GM18520 (cell line): ENCODE measurements at regions not wholly inside any gene's neighbourhood (a gene's known extent, or its start where the extent isn't known, plus 50 kb on each side); places are given as distances from the start of the nearest gene placed in this dataset.

Experiments
- ATAC-seq: cut with Tn5 transposase; IDR thresholded peaks from one replicate; pipeline ENCODE4 v1.9.1; 2021; ENCODE audit not compliant: unreplicated experiment

DNA sequence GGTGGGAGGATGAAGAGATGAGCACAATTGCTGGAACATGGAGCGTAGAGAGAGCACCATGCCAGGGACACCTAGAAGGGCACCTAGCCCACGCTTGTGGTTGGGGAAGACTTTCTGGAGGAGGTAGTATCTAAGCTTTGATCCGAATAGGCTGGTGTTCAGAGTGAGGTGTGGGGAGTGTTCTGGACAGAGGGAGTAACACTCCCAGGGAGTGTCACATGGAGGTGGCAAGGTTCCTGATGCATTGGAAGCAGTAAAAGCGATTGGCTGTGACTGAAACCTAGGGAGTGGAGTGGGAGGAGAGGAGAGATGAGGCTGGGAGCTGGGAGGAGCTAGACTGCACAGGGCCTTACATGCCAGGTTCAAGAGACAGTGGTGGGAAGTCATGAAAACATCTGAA, 188.0 kb upstream of the NCAM1 start:
- ATAC-seq = no peak

DNA sequence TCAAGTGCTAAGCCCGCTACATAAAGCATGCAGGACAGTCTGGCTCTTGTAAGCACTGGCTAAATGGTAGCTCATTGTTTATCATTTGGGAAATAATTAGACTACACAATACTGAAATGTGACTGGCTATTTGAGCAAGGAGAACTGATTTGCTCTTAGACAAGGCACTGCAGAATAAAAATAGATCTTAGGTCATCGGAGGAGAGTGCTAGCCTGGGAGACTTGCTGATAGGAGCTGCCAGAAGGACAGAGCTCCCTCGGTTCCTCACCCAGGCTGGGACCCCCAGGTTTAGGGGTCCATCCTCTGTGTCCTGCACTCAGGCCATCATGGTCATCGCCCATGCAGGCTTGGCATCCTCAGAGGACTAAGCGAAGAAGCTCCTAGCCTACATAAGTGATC, 184.4 kb upstream of the NCAM1 start:
- no peak for ATAC-seq

DNA sequence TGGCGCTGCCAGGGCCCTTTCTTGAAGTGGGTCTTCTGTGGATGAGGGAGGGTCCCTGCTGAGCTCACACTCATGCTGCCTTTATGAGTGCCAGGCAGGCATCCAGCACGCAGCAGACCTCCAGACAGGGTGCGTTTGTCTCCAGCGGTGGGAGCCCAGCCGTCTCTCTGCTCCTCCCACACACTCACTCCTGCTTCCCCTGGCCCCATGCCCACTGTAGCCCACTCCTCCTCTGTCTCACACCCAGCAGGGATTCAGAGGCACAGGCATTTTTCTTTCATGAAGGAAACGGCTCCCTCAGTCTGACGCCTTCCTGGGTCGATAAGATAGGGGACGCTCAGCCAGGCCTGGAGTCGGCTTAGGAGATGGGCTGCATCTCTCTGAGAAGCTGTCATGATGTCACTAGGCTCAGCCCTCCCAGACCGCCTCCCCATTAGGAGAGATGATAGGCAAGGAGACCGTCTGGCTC, 183.9 kb upstream of the NCAM1 start:
- ATAC-seq = no peak

DNA sequence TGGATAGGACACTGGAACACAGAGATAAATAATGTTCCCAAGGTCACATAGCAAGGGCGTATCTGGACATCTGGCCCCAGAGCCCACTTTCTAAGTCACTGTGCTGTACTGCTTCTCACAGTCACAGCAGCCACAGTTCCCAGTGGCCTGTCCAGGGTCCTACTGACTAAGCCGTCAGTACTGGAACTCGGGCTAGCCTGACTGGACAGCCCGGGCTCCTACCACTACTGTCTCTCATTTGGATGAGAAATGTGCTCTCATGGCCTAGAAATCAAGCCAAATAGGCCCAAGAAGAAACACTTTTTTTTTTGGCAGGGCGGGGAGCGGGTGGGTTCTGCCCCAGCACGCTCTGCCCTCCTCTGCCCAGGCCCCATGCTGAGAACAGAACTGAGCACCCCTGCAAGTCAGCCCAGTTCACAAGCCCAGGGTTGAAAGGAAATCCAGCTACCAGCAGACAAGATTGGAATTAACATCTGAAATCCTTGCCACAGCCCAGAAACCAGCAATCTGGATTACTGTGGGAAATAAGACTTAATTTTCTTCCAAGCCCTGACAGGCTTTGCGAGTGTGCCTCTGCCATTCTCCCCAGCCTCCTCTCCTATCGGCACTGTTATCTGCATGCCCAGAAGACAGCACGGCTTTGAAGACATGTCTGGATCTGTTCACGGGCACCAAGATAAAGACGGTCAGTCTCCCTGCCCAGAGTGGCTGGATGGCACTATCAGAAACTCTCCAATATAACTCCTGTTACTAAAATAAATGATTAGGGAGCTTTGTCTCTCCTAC, 182.9 kb upstream of the NCAM1 start:
- no peak for ATAC-seq

DNA sequence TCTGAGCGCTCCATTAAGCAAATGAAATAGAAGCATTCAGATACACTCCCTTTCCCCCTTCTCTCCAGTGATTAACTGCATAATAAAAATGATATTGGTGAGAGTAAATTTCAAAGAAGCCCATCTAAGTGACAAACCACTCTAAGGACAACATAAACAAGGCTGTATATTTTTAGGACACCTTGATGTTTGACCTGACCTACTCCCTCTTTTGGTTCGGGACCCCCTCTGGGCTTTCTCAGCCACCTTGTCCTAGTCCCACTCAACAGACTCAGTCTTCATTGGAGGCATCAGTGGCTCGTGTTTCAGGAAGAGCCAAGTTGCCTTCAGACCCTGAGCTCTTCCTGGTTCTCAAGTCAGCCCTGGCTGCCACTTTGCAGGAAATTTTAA, 182.3 kb upstream of the NCAM1 start:
- ATAC-seq = no peak

DNA sequence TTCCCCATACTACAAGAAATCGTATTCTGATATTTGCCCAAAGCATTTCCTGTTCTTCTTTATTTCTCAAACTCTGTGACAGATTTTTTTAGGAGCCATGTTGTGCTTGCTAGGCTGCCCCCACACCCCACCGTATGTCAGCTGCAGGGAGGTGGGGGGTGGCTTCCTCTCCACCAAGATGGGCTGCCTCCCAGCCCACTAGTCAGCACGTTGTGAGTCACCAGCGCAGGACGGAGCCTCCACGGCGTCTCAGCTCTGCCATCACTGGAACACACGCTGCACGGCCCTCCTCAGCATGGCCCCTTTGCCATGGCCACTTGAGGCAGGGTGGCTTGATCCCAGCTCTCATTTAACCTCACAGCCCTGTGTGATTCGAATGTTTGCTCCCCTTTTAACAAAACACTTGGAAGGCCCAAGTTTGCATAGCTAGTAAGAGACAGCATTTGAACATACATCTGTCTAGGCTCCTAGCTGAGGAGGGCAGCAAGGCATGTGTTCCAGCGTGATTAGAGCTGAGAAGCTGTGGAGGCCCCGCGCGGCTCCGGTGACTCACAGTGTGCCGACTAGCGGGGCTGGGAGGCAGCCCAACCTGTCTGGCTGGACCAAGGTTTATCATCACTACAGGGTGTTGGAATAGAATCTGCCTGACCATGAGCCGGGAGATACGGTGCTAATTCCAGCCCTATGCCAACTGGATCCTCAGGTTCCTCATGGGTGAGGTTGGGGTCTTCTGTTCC, 180.7 kb upstream of the NCAM1 start:
- no peak for ATAC-seq

DNA sequence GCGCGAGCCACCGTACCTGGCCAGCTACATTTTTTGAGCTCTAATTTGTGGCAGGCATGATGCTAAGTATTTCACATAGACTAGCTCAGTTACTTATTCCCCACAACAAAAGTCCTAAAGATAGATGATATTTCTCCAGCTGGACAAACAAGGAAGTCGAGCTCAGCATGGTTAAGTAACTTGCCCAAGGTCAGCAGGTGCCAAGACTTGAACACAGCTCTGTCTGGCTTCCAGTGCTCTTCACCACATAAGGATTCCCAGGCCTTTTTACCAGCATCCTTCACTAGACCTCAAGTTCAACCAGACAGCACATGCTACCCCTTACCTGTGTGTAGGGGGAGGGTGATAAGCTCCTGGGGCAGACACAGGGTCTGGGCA, 177.3 kb upstream of the NCAM1 start:
- ATAC-seq = no peak

DNA sequence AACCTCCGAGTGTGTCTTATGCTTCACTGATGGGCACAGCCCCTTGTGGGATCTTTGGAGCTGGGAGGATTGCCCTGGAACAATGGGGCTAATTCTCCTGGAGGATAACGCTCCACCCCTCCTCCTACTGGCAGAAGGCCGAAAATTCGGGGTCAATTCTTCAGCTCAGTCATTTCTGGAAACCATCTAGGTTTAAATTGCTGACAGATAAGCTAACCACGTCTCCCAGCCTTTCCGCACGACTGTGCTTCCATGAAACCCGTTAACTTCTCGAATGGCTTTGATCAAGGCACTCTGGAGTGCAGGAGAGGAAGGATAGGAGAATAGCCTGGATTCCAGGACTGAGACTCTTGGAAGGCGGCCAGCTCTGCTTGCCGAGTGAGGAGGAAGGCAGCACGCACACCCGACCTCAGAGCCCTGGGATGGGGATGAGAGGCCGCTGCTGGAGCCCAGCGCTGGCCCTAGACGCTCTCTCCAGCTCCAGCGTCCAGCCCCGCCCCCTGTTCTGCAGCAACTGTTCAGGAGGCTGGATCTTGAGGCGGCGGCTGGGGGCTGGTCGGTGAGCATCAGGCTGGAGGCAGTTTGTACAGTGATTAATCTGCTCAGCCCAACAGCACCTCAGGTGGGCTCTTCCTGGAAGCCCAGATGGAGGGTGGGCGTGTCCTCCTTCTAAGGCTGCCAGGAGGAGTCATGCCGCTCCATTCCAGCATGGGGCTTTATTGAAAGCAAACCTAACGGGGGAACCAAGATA, 176.7 kb upstream of the NCAM1 start:
- ATAC-seq = no peak

DNA sequence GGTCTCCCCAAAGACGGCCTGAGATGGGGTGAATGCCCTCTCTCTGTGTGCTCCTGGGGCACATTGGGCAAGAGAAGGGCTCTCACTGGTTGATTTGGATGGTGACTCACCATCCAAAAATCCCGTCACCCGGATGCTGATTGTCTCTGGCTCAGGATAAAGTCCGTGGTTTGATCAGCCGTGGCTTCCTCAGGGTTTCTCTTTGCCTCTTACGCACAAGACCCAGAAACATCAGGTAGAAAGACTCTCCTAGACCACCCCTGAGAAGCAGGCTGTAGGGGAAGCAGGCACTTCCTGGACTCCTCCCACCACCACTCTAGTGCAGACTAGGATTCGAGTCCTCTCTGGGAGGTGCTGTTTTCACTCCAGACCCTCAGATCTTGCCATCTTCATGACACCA, 176.1 kb upstream of the NCAM1 start:
- ATAC-seq = no peak

DNA sequence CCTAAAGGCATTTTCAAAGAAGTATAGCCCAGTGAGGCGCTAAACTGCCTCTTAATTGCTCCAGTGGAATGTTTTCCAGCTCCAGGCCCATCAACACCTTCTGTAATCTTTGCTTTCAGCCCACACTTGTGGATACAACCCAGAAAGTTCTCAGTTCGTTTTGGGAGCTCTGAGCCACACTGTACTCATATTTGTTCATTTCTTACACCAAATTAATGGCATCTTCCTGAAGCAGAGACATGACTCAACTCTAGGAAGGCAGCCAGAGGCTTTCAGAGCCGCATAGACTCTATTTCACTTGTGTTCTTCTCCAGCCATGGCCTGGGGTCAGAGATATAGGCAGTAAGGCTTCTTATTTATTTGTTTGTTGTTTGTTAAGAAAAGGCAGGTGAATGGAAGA, 175.5 kb upstream of the NCAM1 start:
- ATAC-seq = no peak

DNA sequence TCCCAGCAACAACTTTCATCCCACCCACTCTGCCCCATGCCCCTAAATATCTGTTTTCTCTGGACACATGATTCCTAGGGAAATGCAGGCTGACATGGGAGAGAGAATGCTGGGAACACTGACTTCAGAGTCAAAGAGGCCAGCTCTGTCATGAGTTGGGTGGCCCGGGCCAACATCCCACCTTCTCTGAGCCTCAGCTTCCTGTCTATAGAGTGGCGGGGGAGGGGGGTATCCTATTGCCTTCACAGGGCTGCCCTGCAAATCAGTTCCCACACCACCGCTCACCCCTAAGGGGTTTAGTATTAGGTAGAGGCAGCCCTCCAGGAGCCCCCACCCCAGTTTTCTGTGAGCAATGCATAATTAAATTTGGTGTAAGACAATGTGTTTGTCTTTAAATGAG, 175.0 kb upstream of the NCAM1 start:
- ATAC-seq = no peak

DNA sequence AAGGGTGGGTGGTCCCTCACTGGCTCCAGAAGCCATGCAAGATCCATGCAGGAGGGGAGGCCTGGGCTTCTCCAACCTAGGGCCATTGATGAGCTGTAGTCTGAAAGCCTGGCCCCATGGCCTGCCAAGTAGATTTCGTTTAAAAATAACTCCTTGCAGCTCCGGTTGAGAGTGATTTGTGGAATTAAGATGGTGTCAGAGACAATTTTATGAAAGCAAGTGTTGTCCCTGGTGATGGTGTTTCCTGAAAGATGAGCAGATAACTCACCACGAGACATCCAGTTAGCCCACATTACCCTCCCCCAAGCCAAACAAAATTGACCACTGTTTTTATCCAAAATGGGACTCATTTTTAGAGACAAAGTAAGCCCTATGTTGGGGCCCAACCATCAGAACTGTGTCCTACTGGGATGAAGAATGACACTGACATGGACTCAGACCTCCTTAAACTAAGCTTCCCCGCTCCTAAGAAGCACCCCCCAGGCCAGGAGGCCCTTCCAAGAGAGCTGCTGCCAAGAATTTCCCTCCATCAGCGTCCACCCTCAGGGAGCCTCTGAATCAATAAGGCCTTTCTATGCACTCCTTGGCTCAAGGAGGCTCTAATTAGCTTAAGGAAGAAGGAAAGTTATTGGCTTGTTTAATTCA, 174.2 kb upstream of the NCAM1 start:
- ATAC-seq = no peak

DNA sequence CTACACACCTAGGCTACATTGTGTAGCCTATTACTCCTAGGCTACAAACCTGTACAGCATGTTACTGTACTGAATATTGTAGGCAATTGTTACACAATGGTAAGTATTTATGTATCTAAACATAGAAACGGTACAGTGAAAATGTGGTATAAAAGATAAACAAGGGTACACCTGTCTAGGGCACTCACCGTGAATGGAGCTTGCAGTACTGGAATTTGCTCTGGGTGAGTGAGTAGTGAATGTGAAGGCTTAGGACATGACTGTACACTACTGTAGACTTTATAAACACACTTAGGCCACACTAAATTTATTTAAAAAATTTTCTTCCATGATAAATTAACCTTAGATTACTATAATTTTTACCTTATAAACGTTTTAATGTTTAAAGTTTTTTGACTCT, 171.7 kb upstream of the NCAM1 start:
- ATAC-seq = no peak

DNA sequence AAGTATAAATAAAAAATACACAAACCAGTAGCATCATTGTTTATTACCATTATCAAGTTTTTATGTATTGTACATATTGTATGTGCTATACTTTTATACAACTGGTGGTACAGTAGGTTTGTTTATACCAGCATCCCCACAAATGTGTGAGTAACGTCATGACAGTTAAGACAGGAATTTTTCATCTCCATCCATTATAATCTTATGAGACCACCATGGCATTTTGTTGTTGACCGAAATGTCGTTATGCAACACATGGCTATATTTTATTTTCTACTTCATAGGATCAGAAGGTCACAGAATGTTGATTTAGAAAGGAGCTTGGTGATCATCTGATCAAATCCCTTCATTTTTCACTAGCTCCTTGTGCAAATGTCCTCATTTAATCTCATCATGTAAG, 170.9 kb upstream of the NCAM1 start:
- ATAC-seq = no peak

DNA sequence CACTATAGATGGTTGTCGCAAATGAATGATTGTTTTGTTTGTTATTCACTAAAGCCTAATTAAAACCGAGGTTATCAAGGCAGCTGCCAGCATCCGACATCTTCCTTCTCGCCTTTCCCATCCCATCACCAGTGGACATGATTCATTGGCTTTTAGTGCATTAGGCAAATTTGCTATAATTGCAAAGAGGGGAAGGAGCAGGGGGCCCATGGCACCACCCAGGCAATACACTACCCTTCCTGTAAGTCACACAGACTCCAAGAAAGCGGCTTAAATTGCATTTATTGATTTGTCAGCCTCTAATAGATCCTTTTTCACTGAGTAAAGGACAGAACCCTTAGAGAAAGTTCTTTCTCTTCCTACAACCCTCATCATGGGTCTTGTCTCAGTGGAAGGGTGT, 169.2 kb upstream of the NCAM1 start:
- ATAC-seq = no peak

DNA sequence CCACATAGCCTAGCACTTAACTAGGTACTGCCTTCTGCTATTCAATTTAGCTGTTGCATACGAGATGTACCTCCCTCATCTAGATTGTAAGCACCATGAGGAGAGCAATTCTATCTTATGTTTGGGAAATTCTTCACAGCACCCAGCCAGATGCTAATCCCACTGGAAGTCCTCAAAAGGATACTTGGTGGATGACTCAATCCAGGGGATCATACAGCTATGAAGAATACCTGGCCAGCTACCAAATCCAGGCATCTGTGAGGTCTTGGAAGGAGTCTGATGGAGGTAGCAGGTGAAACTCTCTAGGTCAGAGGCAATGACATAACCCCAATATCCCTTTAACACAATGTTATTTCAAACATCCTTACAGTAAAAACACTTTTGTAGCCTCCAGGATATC, 167.8 kb upstream of the NCAM1 start:
- no peak for ATAC-seq

DNA sequence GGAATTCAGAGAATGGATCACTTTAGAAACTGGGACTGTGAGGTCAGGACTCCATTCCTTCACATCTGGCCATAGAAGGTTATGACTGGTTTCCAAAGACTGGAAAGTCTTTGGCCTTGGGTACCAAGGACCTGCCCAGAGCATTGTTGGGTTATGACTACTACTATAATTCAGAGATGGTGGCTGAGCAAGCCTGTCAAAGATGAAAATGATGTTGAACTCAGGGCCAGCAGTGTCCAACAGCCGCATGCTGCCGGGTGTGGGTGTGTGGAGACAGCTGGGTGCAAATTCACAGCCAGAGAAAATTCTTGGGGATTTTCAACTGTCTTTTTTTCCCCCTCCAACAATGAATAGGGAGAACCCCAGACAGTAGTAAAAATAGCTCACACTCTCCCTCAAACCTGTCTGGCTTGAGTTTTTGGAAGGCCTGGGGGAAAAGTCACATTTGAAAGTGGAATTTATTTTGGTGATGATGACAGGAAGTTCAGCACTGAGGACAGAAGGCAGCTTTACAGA, 166.8 kb upstream of the NCAM1 start:
- no peak for ATAC-seq

DNA sequence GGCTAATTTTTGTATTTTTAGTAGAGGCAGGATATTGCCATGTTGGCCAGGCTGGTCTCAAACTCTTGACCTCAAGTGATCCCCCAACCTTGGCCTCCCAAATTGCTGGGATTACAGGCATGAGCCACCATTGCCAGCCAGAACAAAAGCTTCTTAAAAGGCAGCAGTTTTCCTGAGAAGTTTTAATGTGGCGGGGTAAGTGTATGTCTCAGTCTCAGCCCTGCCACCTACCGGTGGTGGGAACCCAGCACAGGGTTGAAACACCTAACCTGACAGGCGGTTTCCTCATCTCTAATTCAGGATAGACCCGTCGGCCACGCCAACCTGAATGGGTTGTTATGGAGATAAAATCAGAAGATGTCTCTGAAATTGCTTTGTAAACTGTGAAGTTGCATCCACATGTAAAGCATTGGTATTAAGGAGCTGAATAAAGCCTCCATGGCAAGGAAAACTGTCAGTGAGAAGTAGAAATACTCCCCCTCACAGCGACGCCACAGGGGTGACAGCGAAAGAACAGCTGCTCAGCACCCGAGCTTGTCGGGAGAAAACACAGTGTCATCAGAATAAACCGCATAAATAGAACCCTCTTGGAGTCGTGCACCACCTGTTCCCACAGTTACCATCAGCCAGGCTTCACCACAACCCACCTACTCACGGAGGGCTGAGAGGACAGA, 165.9 kb upstream of the NCAM1 start:
- no peak for ATAC-seq

DNA sequence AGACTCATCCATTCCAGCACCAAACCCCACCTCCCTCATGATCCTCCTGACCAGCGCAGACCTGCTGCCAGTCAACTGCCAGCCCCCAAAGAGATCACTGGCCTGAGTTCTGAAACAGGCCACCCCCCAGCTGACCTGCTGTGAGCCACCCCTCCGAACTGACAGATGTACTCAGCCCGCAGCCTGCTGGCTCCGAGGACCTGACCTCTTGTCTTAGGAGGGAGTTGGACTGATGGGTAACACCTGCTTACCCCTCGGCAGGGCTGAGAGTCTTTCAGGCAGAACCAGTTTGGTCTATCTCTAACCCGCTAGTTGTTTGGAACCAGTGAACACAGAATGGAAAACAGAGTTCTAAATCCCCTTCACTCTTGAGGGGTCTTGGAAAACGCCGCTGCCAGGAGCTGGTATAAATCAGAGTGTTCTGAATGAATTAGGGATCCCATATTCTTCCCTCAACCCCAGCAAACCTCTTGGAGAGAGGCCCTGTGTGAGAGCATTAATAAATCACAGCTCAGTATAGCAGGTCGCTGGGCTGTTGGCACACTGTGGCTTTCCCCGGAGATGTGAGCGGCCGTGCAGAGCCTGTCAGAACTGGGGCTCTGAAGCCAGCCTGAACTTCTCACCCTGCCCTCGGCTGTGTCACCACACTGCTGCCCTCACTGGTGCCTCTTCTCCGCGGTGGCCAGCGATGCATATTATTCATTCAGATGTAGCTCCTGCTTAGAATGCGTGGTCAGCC, 165.1 kb upstream of the NCAM1 start:
- no peak for ATAC-seq

DNA sequence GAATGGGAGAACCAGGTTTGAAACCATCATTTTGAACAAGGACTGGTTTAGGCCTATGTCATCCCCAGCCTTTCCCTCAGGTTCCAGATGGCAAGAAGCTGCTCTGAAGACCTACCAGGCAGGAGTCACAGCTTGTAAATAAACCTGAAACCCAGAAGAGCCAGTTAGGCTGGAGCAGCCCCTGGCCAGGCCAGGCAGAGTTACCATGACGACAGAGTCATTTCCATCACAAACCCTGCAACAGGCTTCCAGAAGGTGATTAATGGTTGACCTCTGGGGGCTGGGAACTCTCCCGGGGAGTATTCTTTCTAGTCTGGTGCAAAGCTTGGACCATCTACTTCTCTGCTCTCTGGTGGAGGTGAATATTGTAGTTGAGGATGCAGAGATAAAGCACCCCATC, 164.1 kb upstream of the NCAM1 start:
- no peak for ATAC-seq
